Ishikawa (cell line): ENCODE measurements at regions not wholly inside any gene's neighbourhood (a gene's known extent, or its start where the extent isn't known, plus 50 kb on each side); places are given as distances from the start of the nearest gene placed in this dataset.

Experiments
- CEBPB ChIP-seq: IDR thresholded peaks from 2 replicates; pipeline ENCODE4 v1.6.1; 2012
- CREB1 ChIP-seq: IDR thresholded peaks from 2 replicates; pipeline ENCODE4 v1.6.1; 2012; ENCODE audit warnings: low read depth
- EGR1 ChIP-seq: IDR thresholded peaks from 2 replicates; pipeline ENCODE4 v1.6.1; 2012
- EP300 ChIP-seq: IDR thresholded peaks from 2 replicates; pipeline ENCODE4 v1.6.1; 2012; ENCODE audit warnings: borderline replicate concordance
- FOXM1 ChIP-seq: IDR thresholded peaks from 2 replicates; pipeline ENCODE4 v1.6.1; 2012; ENCODE audit warnings: low read depth, borderline replicate concordance
- MAX ChIP-seq: IDR thresholded peaks from 2 replicates; pipeline ENCODE4 v1.6.1; 2012
- NFIC ChIP-seq: IDR thresholded peaks from 2 replicates; pipeline ENCODE4 v1.6.1; 2012
- RAD21 ChIP-seq: IDR thresholded peaks from 2 replicates; pipeline ENCODE4 v1.6.1; 2012; ENCODE audit warnings: low read depth
- REST ChIP-seq: IDR thresholded peaks from 2 replicates; pipeline ENCODE4 v1.6.1; 2012; ENCODE audit warnings: low read depth, mild to moderate bottlenecking
- TAF1 ChIP-seq: IDR thresholded peaks from 2 replicates; pipeline ENCODE4 v1.6.1; 2012; ENCODE audit warnings: low read depth, mild to moderate bottlenecking
- TCF12 ChIP-seq: IDR thresholded peaks from 2 replicates; pipeline ENCODE4 v1.6.1; 2012; ENCODE audit warnings: low read depth
- TEAD4 ChIP-seq: IDR thresholded peaks from 2 replicates; pipeline ENCODE4 v1.6.1; 2012
- USF1 ChIP-seq: IDR thresholded peaks from 2 replicates; pipeline ENCODE4 v1.6.1; 2012
- YY1 ChIP-seq: IDR thresholded peaks from 2 replicates; pipeline ENCODE4 v1.6.1; 2012; ENCODE audit warnings: low read depth
- ZBTB7A ChIP-seq: IDR thresholded peaks from 2 replicates; pipeline ENCODE4 v1.6.1; 2012; ENCODE audit warnings: low read depth

- TF ChIP-seq YY1 (no peak), RAD21 (no peak), REST (no peak), CREB1 (no peak), EP300 (no peak), TCF12 (no peak), TEAD4 (no peak), EGR1 (no peak), MAX (no peak), FOXM1 (no peak), NFIC (no peak), ZBTB7A (no peak), CEBPB (no peak), TAF1 (no peak), USF1 (no peak)
These were observed 385.9 kb upstream of the CHD1 start for GRCh38 chr5:99314721-99315120.

- TF ChIP-seq CREB1: no peak
- TF ChIP-seq FOXM1: no peak
- no peak for TF ChIP-seq YY1
- no peak for TF ChIP-seq MAX
- no peak for TF ChIP-seq CEBPB
- TF ChIP-seq EP300: no peak
- no peak for TF ChIP-seq TEAD4
- TF ChIP-seq ZBTB7A: no peak
- TF ChIP-seq USF1: no peak
These were observed 379.3 kb upstream of the CHD1 start for GRCh38 chr5:99308131-99308530.

- TF ChIP-seq EP300 (no peak), TCF12 (no peak)
These were observed 376.3 kb upstream of the CHD1 start for GRCh38 chr5:99305045-99305580.

- no peak for TF ChIP-seq CEBPB
- TF ChIP-seq USF1: no peak
- no peak for TF ChIP-seq CREB1
- no peak for TF ChIP-seq EP300
- TF ChIP-seq ZBTB7A: no peak
- TF ChIP-seq FOXM1: no peak
- TF ChIP-seq EGR1: no peak
- no peak for TF ChIP-seq TEAD4
- no peak for TF ChIP-seq RAD21
These were observed 356.8 kb upstream of the CHD1 start for GRCh38 chr5:99285606-99286005.

- TF ChIP-seq MAX (no peak), USF1 (no peak), FOXM1 (no peak), TCF12 (no peak), RAD21 (no peak), CREB1 (no peak), REST (no peak), ZBTB7A (no peak), EGR1 (no peak), EP300 (no peak), TAF1 (no peak), NFIC (no peak), TEAD4 (no peak), CEBPB (no peak), YY1 (no peak)
These were observed 346.3 kb upstream of the CHD1 start for GRCh38 chr5:99275128-99275527.

- TF ChIP-seq ZBTB7A: no peak
- TF ChIP-seq REST: no peak
- TF ChIP-seq FOXM1: no peak
- TF ChIP-seq TCF12: no peak
- no peak for TF ChIP-seq MAX
- TF ChIP-seq CREB1: no peak
- TF ChIP-seq USF1: no peak
- no peak for TF ChIP-seq CEBPB
- no peak for TF ChIP-seq TAF1
- TF ChIP-seq EP300: no peak
- no peak for TF ChIP-seq EGR1
- TF ChIP-seq TEAD4: no peak
- no peak for TF ChIP-seq YY1
These were observed 343.8 kb upstream of the CHD1 start for GRCh38 chr5:99272576-99272975.
